D721Med (cell line): ENCODE measurements at regions not wholly inside any gene's neighbourhood (a gene's known extent, or its start where the extent isn't known, plus 50 kb on each side); places are given as distances from the start of the nearest gene placed in this dataset.

ENCODE experiments used
- DNase-seq: peaks from one replicate; pipeline ENCODE4 v3.0.0; 2011; ENCODE audit warnings: low spot score; ENCODE audit not compliant: insufficient read length
- FAIRE-seq: peaks from 2 replicates; lab custom pipeline; 2011; peaks lifted over from hg19 to GRCh38; lab: Jason Lieb, UNC
- TF ChIP-seq, protein P1 (sequence below): IDR thresholded peaks from 2 replicates; pipeline ENCODE4 v1.5.1; 2012; ENCODE audit warnings: mild to moderate bottlenecking, control low read depth; ENCODE audit not compliant: insufficient read depth; ENCODE audit errors: missing control alignments

DNA sequence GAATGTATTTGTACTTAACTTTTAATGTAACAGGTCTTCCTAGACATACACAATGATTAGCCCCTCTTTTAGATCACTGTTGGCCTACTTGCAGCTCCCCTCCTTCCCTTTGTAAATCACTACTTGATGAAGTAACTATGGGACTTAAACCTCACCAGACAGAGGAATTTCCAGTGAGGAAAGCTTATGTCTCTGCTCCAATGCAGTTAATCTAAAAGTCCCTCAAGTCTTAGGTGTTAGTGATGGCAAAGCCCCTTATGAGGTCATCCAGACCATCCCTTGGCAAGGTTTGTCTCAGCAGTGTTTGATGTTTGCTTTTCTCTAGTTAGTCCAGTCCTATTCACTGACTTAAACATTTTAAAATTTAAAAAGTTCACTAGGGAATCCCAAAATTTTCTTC is 877.3 kb upstream of the INTU start:
- no peak for DNase-seq
- TF ChIP-seq, protein P1, sequence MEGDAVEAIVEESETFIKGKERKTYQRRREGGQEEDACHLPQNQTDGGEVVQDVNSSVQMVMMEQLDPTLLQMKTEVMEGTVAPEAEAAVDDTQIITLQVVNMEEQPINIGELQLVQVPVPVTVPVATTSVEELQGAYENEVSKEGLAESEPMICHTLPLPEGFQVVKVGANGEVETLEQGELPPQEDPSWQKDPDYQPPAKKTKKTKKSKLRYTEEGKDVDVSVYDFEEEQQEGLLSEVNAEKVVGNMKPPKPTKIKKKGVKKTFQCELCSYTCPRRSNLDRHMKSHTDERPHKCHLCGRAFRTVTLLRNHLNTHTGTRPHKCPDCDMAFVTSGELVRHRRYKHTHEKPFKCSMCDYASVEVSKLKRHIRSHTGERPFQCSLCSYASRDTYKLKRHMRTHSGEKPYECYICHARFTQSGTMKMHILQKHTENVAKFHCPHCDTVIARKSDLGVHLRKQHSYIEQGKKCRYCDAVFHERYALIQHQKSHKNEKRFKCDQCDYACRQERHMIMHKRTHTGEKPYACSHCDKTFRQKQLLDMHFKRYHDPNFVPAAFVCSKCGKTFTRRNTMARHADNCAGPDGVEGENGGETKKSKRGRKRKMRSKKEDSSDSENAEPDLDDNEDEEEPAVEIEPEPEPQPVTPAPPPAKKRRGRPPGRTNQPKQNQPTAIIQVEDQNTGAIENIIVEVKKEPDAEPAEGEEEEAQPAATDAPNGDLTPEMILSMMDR: no peak

DNA sequence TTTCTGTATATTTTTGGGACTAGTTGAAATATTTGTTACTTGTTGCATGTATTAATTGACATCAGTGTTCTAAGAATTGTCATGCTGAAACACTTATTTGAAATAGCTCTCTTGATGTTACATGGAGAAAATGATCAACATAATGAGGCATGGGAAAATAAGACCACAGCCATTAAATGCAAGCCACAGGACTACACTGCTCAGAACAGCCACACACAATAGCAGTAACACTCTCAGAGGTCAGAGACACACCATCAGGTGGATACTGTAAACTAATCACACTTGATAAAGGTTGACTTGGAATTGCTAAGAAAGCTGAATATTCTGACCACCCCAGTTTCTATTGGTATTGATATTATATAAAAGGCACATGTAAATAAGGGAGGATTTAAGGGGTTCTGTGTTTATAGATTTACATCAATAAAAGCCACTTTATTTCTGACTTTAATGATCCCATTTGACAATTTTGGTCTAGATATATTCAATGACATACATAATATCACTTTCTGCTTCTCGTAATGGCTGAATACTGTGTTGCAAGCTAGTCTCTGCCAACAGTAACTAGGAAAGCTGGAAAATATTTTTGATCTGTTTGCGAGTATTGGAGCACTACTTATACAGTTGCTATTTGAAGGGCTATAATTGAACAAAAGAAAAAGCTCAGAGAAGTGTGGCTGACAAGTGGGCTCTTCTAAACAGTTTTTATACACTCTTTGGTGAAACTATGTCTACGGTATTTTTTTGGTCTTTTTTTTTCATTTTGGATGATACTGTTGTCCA is 876.5 kb upstream of the INTU start:
- FAIRE-seq (no peak), DNase-seq (no peak)

More for the DNA sequence above, 877.3 kb upstream of the INTU start:
- FAIRE-seq: no peak

GRCh38 chr4:126757219-126757618 is 875.5 kb upstream of the INTU start:
- FAIRE-seq (no peak), DNase-seq (no peak)
- TF ChIP-seq, protein P1: no peak

More for the DNA sequence above, 876.5 kb upstream of the INTU start:
- TF ChIP-seq, protein P1: no peak

DNA sequence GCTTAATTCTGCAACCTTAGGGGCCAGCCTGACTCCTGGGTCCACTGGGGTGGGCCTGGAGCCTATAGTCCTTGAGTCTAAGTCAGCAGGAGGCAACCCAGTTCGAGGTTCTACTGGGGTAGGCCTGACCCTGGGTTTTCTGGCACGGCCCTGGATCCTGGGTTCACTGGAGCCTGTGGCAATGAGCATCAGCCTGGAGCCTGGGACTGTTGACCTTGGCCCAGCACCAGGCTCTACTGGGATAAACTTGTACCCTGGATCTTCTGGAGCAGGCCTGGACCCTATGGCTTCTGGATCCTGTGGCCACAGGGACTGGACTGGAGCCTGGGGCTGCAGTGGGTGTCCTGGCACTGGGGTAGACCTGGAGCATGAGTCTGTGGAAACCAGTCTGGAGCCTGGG is 874.3 kb upstream of the INTU start:
- TF ChIP-seq, protein P1: no peak
- no peak for FAIRE-seq
- no peak for DNase-seq

GRCh38 chr4:126761947-126762662 is 870.7 kb upstream of the INTU start:
- FAIRE-seq (no peak), DNase-seq (no peak)
- TF ChIP-seq, protein P1: no peak

- TF ChIP-seq, protein P1: no peak
- FAIRE-seq (no peak), DNase-seq (no peak)
These were observed 870.0 kb upstream of the INTU start for GRCh38 chr4:126762663-126763247.
